ENCODE measurements at regions not wholly inside any gene's neighbourhood (a gene's known extent, or its start where the extent isn't known, plus 50 kb on each side); places are given as distances from the start of the nearest gene placed in this dataset.

DNA sequence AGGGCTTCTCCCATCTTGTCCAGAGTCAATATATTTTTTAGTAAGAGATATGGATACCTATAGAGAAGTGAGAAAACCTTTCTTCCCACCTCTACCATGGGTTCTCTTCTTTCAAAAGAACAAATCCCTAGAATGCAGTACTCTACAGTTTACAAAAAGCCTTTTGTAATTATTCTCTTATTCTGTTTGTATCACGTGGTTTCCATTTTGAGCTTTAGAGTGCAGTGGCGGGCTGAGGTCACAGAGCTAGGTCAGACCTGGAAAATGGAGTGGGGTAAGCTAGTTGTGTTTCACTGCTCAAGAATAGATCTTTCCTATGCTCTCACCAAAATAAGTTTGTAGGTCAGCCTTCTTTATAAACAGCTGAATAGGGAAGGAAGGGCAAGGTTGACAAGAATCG, 85.3 kb upstream of the MAF start:
- TF ChIP-seq CTCF (IDR thresholded peaks at IDR 0.05), result no peak
- TF ChIP-seq POLR2A (IDR thresholded peaks at IDR 0.05), result no peak
